Amniotic stem cell (primary cell): ENCODE measurements at regions not wholly inside any gene's neighbourhood (a gene's known extent, or its start where the extent isn't known, plus 50 kb on each side); places are given as distances from the start of the nearest gene placed in this dataset.

Source experiments
- DNase-seq: peaks from one replicate; lab custom pipeline; 2025; lab: John Stamatoyannopoulos, UW

- DNase-seq, result peak; percentile 16
Measured at GRCh38 chr4:14783011-14783877, 219.0 kb upstream of the CPEB2 start.

GRCh38 chr4:14787221-14787620 is 215.1 kb upstream of the CPEB2 start:
- DNase-seq, result no peak

- no peak for DNase-seq
Measured at GRCh38 chr4:14787894-14788293, 214.4 kb upstream of the CPEB2 start.

- no peak for DNase-seq
Measured at GRCh38 chr4:14790494-14790893, 211.8 kb upstream of the CPEB2 start.

GRCh38 chr4:14792702-14793227 is 209.5 kb upstream of the CPEB2 start:
- DNase-seq, result no peak

- no peak for DNase-seq
Measured at GRCh38 chr4:14800977-14801376, 201.3 kb upstream of the CPEB2 start.

- DNase-seq, result no peak
Measured at GRCh38 chr4:14802596-14802995, 199.7 kb upstream of the CPEB2 start.

GRCh38 chr4:14807856-14808255 is 194.4 kb upstream of the CPEB2 start:
- DNase-seq, result no peak

- DNase-seq, result no peak
Measured at GRCh38 chr4:14809203-14809602, 193.1 kb upstream of the CPEB2 start.

GRCh38 chr4:14810121-14810520 is 192.2 kb upstream of the CPEB2 start:
- DNase-seq, result no peak

- DNase-seq, result no peak
Measured at GRCh38 chr4:14810568-14810967, 191.7 kb upstream of the CPEB2 start.

GRCh38 chr4:14812101-14812500 is 190.2 kb upstream of the CPEB2 start:
- DNase-seq, result no peak

GRCh38 chr4:14816623-14817261 is 185.5 kb upstream of the CPEB2 start:
- DNase-seq, result no peak

GRCh38 chr4:14824189-14824588 is 178.1 kb upstream of the CPEB2 start:
- DNase-seq, result no peak

GRCh38 chr4:14827111-14827510 is 175.2 kb upstream of the CPEB2 start:
- no peak for DNase-seq

- DNase-seq, result no peak
Measured at GRCh38 chr4:14829795-14830194, 172.5 kb upstream of the CPEB2 start.

- DNase-seq, result no peak
Measured at GRCh38 chr4:14831416-14831815, 170.9 kb upstream of the CPEB2 start.

- no peak for DNase-seq
Measured at GRCh38 chr4:14833053-14833452, 169.2 kb upstream of the CPEB2 start.

GRCh38 chr4:14834382-14834781 is 167.9 kb upstream of the CPEB2 start:
- DNase-seq, result no peak

- DNase-seq, result no peak
Measured at GRCh38 chr4:14835288-14835687, 167.0 kb upstream of the CPEB2 start.

GRCh38 chr4:14835708-14836425 is 166.4 kb upstream of the CPEB2 start:
- DNase-seq, result no peak

GRCh38 chr4:14837860-14838259 is 164.4 kb upstream of the CPEB2 start:
- no peak for DNase-seq
